Upper lobe of left lung (tissue), 6 donors: ENCODE measurements at regions not wholly inside any gene's neighbourhood (a gene's known extent, or its start where the extent isn't known, plus 50 kb on each side); places are given as distances from the start of the nearest gene placed in this dataset.

Experiments used
- ATAC-seq, 2 donors: fragments of 200-7000 bp; cut with Tn5 transposase; one replicate each; pipeline ENCODE4 v1.9.1; 2022; ENCODE audit warnings: mild to moderate bottlenecking in 2 of 2, moderate library complexity in 2 of 2; ENCODE audit not compliant: low FRiP score in 2 of 2
- DNase-seq, 2 donors: peaks; one replicate each; pipeline ENCODE4 v3.0.0-alpha.2; 2019 to 2020
- H3K27ac ChIP-seq, 4 donors: fragments of 200-600 bp; sonication (generic); one replicate each; pipeline ENCODE4 v1.5.1; 2016 to 2019
- H3K27me3 ChIP-seq, 4 donors: fragments of 200-600 bp; sonication (generic); one replicate each; pipeline ENCODE4 v1.5.1; 2017 to 2019
- H3K36me3 ChIP-seq, 4 donors: fragments of 200-600 bp; sonication (generic); one replicate each; pipeline ENCODE4 v1.5.1; 2016 to 2019
- H3K4me1 ChIP-seq, 4 donors: fragments of 200-600 bp; sonication (generic); one replicate each; pipeline ENCODE4 v1.5.1; 2018 to 2019
- H3K4me3 ChIP-seq, 4 donors: fragments of 200-600 bp; sonication (generic); one replicate each; pipeline ENCODE4 v1.5.1; 2017 to 2019; ENCODE audit warnings: mild to moderate bottlenecking in 2 of 4, moderate library complexity in 1 of 4
- H3K9me3 ChIP-seq, 4 donors: fragments of 200-600 bp; sonication (generic); one replicate each; pipeline ENCODE4 v1.5.1; 2018 to 2019
- CTCF ChIP-seq, 6 experiments: fragments of 450-650 bp in 4 of 6; fragments of 200-600 bp in 2 of 6; sonication (generic) in 2 of 6; IDR thresholded peaks; one replicate each; pipeline ENCODE4 v1.5.1; 2016 to 2019; ENCODE audit warnings: antibody characterized with exemption in 6 of 6
- EP300 ChIP-seq, 4 donors: sonication (generic); formaldehyde crosslinking; IDR thresholded peaks; one replicate each; pipeline ENCODE4 v1.5.1; 2017; ENCODE audit warnings: antibody characterized with exemption in 4 of 4, control low read depth in 2 of 4
- POLR2A ChIP-seq, 4 donors: fragments of 450-650 bp; IDR thresholded peaks; one replicate each; pipeline ENCODE4 v1.5.1; 2016 to 2017; ENCODE audit warnings: antibody characterized with exemption in 4 of 4, mild to moderate bottlenecking in 2 of 4
- POLR2AphosphoS5 ChIP-seq, 2 donors: sonication (generic); formaldehyde crosslinking; IDR thresholded peaks; one replicate each; pipeline ENCODE4 v1.5.1; 2017; ENCODE audit warnings: antibody characterized with exemption in 2 of 2
- WGBS, 2 donors: methylation state at CpG; one replicate each; pipeline ENCODE4 v1.1.5; 2017 to 2018; 5-methylcytosine and 5-hydroxymethylcytosine counted together
- donor health status: DM: no; HTN: no; CAD: no; lungs with moderate emphysema.
- donor health status: DM: no; HTN: yes; CAD: no; lungs with severe emphysema.

DNA sequence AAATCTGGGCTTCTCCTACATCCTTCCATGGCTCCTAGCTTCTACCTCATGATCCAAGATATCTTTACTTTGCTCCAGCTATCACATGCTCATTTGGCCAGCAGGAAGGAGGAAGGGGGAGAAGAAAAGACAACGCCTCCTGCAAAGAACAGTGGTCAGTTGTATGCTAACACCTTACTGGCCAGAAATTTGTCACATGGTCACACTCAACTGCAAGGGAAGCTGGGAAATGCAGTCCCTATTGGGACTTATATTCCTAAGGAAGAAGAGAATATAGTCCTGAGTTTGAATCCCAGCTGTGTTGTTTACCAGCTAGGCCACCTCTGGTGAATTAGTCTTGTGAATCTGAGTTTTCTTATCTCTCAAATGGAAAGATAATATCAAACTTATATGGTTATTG lies 272.0 kb downstream of the BLID start:
- no peak for DNase-seq
- no peak overlapping the region for H3K4me3 ChIP-seq
- no peak for ATAC-seq

GRCh38 chr11:121842192-121842585 lies 273.8 kb downstream of the BLID start:
- no peaks in the 10 kb centered on the region for H3K9me3 ChIP-seq
- no peak for TF ChIP-seq CTCF (IDR thresholded peaks at IDR 0.05)
- TF ChIP-seq POLR2AphosphoS5 (IDR thresholded peaks at IDR 0.05) = no peak
- TF ChIP-seq EP300 (IDR thresholded peaks at IDR 0.05) = no peak
- no peak for TF ChIP-seq POLR2A (IDR thresholded peaks at IDR 0.05)
- H3K27me3 ChIP-seq = no peaks in the 10 kb centered on the region
- H3K4me3 ChIP-seq = no peak overlapping the region
- ATAC-seq = no peak
- no peaks in the 10 kb centered on the region for H3K36me3 ChIP-seq
- no peak overlapping the region for H3K27ac ChIP-seq
- no peak for DNase-seq
- WGBS, 2 donors = 88 to 92% methylated on average over 5 of the region's 5 CpGs
- no peaks in the 10 kb centered on the region for H3K4me1 ChIP-seq

More for the DNA sequence above, 272.0 kb downstream of the BLID start:
- TF ChIP-seq POLR2A (IDR thresholded peaks at IDR 0.05) (no peak), POLR2AphosphoS5 (IDR thresholded peaks at IDR 0.05) (no peak), CTCF (IDR thresholded peaks at IDR 0.05) (no peak), EP300 (IDR thresholded peaks at IDR 0.05) (no peak)
- Histone ChIP-seq H3K9me3 (no peaks in the 10 kb centered on the region), H3K27ac (no peak overlapping the region), H3K36me3 (no peaks in the 10 kb centered on the region), H3K27me3 (no peaks in the 10 kb centered on the region), H3K4me1 (no peaks in the 10 kb centered on the region)
- WGBS, 2 donors = 75 to 88% methylated on average over 1 of the region's 1 CpG

DNA sequence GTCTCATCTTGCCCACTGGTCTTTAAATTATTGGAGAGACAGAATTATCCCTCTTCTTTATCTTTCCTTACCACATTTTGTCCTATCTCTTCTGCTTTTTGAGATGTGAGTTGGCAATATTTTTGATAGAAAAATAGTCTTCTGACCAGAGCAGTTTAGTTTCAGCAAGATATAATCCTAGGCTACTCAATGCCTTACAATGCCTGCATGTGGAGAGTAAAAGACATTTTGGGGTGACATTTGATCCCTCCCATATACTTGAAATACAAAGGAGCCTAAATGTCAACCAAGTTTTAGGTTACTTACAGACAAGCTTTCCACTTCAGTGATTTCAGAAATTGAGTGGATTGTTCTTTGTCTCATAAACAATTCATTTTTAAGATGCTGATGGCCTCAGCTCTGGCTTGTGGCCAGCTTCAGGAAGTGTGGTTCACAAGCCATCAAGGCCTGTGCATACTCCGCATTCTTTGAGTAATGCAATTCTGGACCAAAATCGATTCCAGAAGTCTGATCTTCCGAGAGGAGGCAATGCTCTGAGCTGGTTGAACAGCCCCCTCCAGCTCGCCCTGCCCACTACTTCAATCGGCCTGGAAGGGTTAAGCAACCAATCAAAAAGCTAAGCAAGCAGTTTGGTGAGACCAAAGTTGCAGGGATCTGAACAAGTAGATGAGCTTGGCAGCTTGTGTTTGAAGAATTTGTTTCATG lies 274.4 kb downstream of the BLID start:
- TF ChIP-seq EP300 (IDR thresholded peaks at IDR 0.05) (no peak), POLR2AphosphoS5 (IDR thresholded peaks at IDR 0.05) (no peak), CTCF (IDR thresholded peaks at IDR 0.05) (no peak), POLR2A (IDR thresholded peaks at IDR 0.05) (no peak)
- no peaks in the 10 kb centered on the region for H3K27me3 ChIP-seq
- no peak for DNase-seq
- no peaks in the 10 kb centered on the region for H3K36me3 ChIP-seq
- H3K4me3 ChIP-seq = no peak overlapping the region
- 45 to 46% methylated on average over 5 of the region's 5 CpGs for WGBS, 2 donors
- no peak for ATAC-seq
- no peaks in the 10 kb centered on the region for H3K9me3 ChIP-seq
- no peak overlapping the region for H3K27ac ChIP-seq
- no peaks in the 10 kb centered on the region for H3K4me1 ChIP-seq

- H3K27me3 ChIP-seq = no peaks in the 10 kb centered on the region
- no peaks in the 10 kb centered on the region for H3K9me3 ChIP-seq
- TF ChIP-seq EP300 (IDR thresholded peaks at IDR 0.05) (no peak), POLR2A (IDR thresholded peaks at IDR 0.05) (no peak), CTCF (IDR thresholded peaks at IDR 0.05) (no peak), POLR2AphosphoS5 (IDR thresholded peaks at IDR 0.05) (no peak)
- H3K27ac ChIP-seq = no peak overlapping the region
- ATAC-seq (no peak), DNase-seq (no peak)
- H3K36me3 ChIP-seq = no peaks in the 10 kb centered on the region
- H3K4me3 ChIP-seq = no peak overlapping the region
- 88 to 91% methylated on average over 1 of the region's 1 CpG for WGBS, 2 donors
- no peaks in the 10 kb centered on the region for H3K4me1 ChIP-seq
These were observed 276.2 kb downstream of the BLID start for GRCh38 chr11:121839781-121840180.

DNA sequence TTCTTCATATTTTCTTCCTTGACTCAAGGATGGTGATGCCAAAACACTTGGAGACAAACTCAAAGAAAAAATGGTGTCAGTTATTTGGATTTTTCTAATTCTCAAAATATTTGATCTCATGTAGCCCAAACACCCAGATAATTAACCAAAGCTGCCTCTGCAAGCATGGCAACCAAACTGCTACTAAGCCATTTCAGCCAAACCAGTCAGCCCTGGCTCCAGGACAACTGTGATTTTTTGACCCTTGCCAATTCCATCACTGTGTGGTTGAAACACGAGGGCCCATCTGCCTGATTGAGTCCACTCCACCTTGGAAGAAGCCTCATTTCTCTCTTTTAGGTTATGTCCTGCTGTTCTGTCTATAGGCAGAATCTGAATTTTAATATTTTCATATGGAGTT lies 277.4 kb downstream of the BLID start:
- ATAC-seq = no peak
- H3K4me3 ChIP-seq = no peak overlapping the region
- no peak overlapping the region for H3K27ac ChIP-seq
- no peaks in the 10 kb centered on the region for H3K27me3 ChIP-seq
- no peak for TF ChIP-seq EP300 (IDR thresholded peaks at IDR 0.05)
- TF ChIP-seq POLR2AphosphoS5 (IDR thresholded peaks at IDR 0.05) = no peak
- no peak for TF ChIP-seq POLR2A (IDR thresholded peaks at IDR 0.05)
- no peak for TF ChIP-seq CTCF (IDR thresholded peaks at IDR 0.05)
- H3K36me3 ChIP-seq = no peaks in the 10 kb centered on the region
- H3K4me1 ChIP-seq = no peaks in the 10 kb centered on the region
- no peak for DNase-seq
- peaks cover 0 to 5% (median 0%) of the 10 kb centered on the region in 4 donors for H3K9me3 ChIP-seq
- 56 to 67% methylated on average over 1 of the region's 1 CpG for WGBS, 2 donors
